HG03354 (cell line): ENCODE measurements at regions not wholly inside any gene's neighbourhood (a gene's known extent, or its start where the extent isn't known, plus 50 kb on each side); places are given as distances from the start of the nearest gene placed in this dataset.
"Not testable (repeated sequence)": the region's sequence is repeated elsewhere in the genome, so short reads cannot be mapped to it uniquely, and the experiment has no call there.

Experiments
- ATAC-seq: cut with Tn5 transposase; IDR thresholded peaks from one replicate; pipeline ENCODE4 v1.9.1; 2021; ENCODE audit warnings: mild to moderate bottlenecking; ENCODE audit not compliant: unreplicated experiment, poor library complexity, severe bottlenecking

GRCh38 chr5:166742951-166743350, 1548.5 kb upstream of the WWC1 start:
- ATAC-seq, result not testable (repeated sequence)

GRCh38 chr5:166746506-166746905, 1544.9 kb upstream of the WWC1 start:
- ATAC-seq, result no peak

- no peak for ATAC-seq
Observed at GRCh38 chr5:166750376-166750775, 1541.1 kb upstream of the WWC1 start.

GRCh38 chr5:166758151-166758550, 1533.3 kb upstream of the WWC1 start:
- ATAC-seq, result no peak

GRCh38 chr5:166767858-166768257, 1523.6 kb upstream of the WWC1 start:
- no peak for ATAC-seq

DNA sequence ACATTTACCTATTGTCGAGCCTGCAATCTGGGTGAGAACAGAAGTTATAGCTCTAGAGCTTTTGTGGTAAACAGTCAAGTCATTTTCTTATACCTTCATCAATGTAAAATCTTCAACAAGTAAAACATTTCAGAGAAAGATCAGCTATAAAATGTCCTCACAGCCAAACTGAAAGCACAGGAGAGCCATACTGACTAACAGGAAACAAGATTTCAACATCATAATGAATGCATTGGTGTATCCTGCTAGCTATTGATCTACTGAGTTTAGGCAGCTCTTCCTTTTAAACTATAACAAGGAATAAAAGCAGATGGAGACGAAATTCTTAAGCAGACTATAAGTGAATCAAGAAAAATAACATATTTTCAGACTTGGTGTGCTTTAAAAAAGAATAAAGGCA, 1522.9 kb upstream of the WWC1 start:
- no peak for ATAC-seq

GRCh38 chr5:166772770-166773169, 1518.7 kb upstream of the WWC1 start:
- ATAC-seq, result no peak

- ATAC-seq, result no peak
Observed at GRCh38 chr5:166781737-166782136, 1509.7 kb upstream of the WWC1 start.

- ATAC-seq, result no peak
Observed at GRCh38 chr5:166784545-166785078, 1506.8 kb upstream of the WWC1 start.

- no peak for ATAC-seq
Observed at GRCh38 chr5:166786178-166786577, 1505.3 kb upstream of the WWC1 start.

DNA sequence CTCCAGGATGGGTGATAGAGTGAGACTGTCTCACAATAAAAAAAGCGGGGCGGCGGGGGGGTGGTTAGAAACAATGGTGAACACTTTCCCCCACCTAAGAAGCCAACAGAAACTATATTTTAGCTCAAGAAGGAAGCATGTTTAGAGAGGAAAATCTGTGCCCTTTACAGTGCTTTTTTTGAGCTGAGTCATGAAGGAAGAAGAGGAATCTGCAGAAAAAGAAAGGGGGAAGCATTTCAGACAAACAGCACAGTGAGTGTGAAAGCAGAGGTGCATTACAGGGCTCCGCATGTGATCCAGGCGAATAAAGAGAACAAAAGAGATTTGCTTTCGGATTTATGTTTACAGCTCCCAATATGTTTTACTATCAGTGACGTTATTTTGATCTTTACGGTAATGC, 1504.6 kb upstream of the WWC1 start:
- no peak for ATAC-seq

- ATAC-seq, result no peak
Observed at GRCh38 chr5:166788050-166788449, 1503.4 kb upstream of the WWC1 start.

DNA sequence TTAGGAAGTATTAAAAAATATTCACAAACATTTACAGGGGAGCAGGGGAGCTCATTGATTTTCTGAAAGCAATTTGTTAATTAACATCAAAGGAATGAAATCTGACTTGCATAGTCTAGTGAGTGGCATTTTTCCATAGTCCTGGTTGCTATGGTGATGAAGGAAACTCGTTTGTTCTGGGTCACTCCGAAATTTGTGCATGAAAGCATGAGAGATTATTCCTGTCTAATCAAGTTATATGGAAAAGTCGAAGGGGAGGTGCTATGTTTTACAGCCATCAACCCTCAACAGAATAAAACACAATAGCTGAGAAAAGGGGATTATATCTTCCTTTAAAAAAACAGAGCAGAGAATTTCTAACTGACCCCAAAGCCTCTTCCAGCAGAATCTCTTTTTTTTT, 1495.7 kb upstream of the WWC1 start:
- ATAC-seq, result no peak

GRCh38 chr5:166803058-166803457, 1488.4 kb upstream of the WWC1 start:
- ATAC-seq, result no peak

- ATAC-seq, result not testable (repeated sequence)
Observed at GRCh38 chr5:166804223-166804622, 1487.2 kb upstream of the WWC1 start.

DNA sequence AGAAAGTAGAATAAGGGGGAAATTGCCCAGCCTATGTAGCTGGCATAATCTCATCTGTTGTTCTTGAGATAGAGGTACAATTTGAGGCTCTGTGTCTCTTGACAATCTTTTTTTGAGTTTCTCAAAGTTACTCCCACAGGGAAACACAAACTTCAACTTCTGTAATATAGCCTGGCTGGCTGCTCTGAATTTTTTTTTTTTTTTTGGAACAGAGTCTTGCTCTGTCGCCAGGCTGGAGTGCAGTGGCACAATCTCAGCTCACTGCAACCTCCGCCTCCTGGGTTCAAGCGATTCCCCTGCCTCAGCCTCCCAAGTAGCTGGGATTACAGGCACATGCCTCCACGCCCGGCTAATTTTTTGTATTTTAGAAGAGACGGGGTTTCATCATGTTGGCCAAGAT, 1486.8 kb upstream of the WWC1 start:
- ATAC-seq, result not testable (repeated sequence)

GRCh38 chr5:166810093-166810658, 1481.3 kb upstream of the WWC1 start:
- not testable (repeated sequence) for ATAC-seq

GRCh38 chr5:166810721-166811120, 1480.7 kb upstream of the WWC1 start:
- no peak for ATAC-seq

DNA sequence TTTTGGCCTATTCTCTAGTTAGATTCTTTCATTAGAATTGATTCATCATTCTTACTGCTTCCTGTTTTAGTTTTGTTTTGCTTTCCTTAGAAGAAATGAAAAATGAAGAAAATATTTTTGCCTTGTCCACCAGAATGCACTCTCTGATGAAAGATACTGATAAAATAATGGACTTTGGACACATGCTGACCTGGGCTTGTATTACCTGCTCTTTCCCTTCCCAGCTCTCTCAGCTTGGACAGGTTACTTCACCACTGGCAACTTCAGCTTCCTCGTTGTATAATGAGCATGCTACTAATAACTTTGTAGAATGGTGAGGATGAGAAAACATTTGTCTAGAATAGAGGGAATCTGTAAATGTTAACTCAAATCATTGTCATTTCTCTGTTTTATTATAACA, 1468.1 kb upstream of the WWC1 start:
- no peak for ATAC-seq

DNA sequence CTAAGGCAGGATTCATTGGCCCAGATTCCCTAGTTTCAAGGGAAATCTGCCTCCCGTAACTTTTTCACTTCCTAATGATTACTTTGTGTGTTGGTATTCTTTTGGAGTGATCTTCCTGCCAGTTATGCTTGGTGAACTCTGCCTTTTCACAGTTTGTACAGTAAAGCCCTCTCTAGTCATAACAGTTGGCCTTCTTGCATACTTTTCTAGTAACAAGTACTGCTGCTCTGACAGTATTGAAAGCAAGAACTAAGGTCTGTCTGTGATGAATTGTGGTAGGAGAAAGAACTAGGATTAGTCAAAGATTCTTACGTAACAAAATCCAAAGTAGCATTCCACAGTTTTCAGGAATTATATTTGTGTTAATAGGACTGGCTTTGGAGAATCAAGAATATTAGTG, 1457.2 kb upstream of the WWC1 start:
- no peak for ATAC-seq

- no peak for ATAC-seq
Observed at GRCh38 chr5:166845044-166845443, 1446.4 kb upstream of the WWC1 start.

DNA sequence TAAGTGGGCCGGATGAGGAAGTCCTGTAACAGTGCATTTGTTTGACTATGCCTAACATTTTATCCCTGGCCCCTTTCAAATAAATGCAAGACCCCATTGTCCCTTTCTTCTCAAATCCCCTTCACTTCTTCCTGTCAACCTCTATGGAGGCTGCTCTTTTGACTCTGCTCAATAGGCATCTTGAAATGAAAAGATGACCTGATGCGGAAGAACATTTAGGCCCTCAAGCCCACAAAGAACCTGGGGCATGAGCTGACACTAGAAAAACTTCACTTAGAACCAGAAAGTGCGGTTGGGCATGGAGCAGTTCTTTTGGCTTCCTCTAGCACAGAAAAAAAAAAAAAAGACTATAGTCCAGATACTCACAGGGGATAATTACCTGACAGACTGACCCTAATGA, 1434.7 kb upstream of the WWC1 start:
- ATAC-seq, result no peak
